Right lobe of liver (tissue), 4 donors: ENCODE measurements at regions not wholly inside any gene's neighbourhood (a gene's known extent, or its start where the extent isn't known, plus 50 kb on each side); places are given as distances from the start of the nearest gene placed in this dataset.
"Not testable (repeated sequence)": the region's sequence is repeated elsewhere in the genome, so short reads cannot be mapped to it uniquely, and the experiment has no call there.

ENCODE experiments used
- CTCF ChIP-seq, 4 donors: fragments of 200-600 bp in 3 of 4; fragments of 450-650 bp in 1 of 4; IDR thresholded peaks; one replicate each; pipeline versions ENCODE4 v1.5.1 to v1.8.0; 2016 to 2022; ENCODE audit warnings: antibody characterized with exemption in 4 of 4, mild to moderate bottlenecking in 2 of 4
- POLR2A ChIP-seq: fragments of 450-650 bp; IDR thresholded peaks from one replicate; pipeline ENCODE4 v1.6.1; 2017; ENCODE audit warnings: antibody characterized with exemption, mild to moderate bottlenecking
- donor health status: DM: no; HTN: no; CAD: no.
- donor health status: DM: no; HTN: no; CAD: no.
- donor health status: DM: no; HTN: yes; CAD: no.

DNA sequence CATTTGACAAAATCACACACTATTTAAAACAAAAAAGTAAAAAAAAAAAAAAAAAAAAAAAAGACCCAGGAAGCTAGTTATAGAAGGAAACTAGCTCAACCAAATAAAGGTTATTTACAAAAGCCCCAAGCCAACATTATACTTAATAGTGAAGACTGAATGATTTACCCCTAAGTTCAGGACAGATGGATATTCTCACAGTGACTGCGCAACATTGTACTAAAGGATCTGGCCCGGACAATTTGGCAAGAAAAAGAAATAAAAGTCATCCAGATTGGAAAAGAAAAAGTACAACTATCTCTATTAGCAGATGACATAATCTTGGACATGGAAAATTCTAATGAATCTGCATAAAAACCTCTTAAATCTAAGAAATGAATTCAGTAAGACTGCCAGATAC, 936.0 kb upstream of the ADAMTS5 start:
- not testable (repeated sequence) for TF ChIP-seq POLR2A; CTCF (IDR thresholded peaks at IDR 0.05)
